Tibial nerve (tissue), 4 donors: ENCODE measurements at regions not wholly inside any gene's neighbourhood (a gene's known extent, or its start where the extent isn't known, plus 50 kb on each side); places are given as distances from the start of the nearest gene placed in this dataset.

Experiments
- DNase-seq, 2 donors: peaks; one replicate each; pipeline ENCODE4 v3.0.0-alpha.2; 2019; ENCODE audit warnings: low spot score in 2 of 2
- H3K27ac ChIP-seq, 4 donors: fragments of 200-600 bp; sonication (generic) in 3 of 4; one replicate each; pipeline ENCODE4 v1.5.1; 2017 to 2019; ENCODE audit warnings: mild to moderate bottlenecking in 1 of 4
- H3K27me3 ChIP-seq, 2 donors: fragments of 200-600 bp; sonication (generic) in 1 of 2; one replicate each; pipeline versions ENCODE4 v1.5.1 to v1.6.0; 2017 to 2019
- H3K36me3 ChIP-seq, 3 donors: fragments of 200-600 bp; sonication (generic); one replicate each; pipeline ENCODE4 v1.5.1; 2018 to 2019
- H3K4me1 ChIP-seq, 4 donors: fragments of 200-600 bp; sonication (generic) in 3 of 4; one replicate each; pipeline ENCODE4 v1.5.1; 2017 to 2019
- H3K4me3 ChIP-seq, 4 donors: fragments of 200-600 bp; sonication (generic) in 3 of 4; one replicate each; pipeline ENCODE4 v1.5.1; 2017 to 2019; ENCODE audit warnings: mild to moderate bottlenecking in 1 of 4, moderate library complexity in 1 of 4
- H3K9me3 ChIP-seq, 4 donors: fragments of 200-600 bp; sonication (generic) in 3 of 4; one replicate each; pipeline ENCODE4 v1.5.1; 2017 to 2019
- CTCF ChIP-seq, 5 experiments: fragments of 200-600 bp in 3 of 5; fragments of 450-650 bp in 2 of 5; sonication (generic) in 3 of 5; IDR thresholded peaks; one replicate each; pipeline ENCODE4 v1.5.1; 2016 to 2019; ENCODE audit warnings: antibody characterized with exemption in 5 of 5, mild to moderate bottlenecking in 3 of 5, moderate library complexity in 2 of 5
- EP300 ChIP-seq, 2 donors: sonication (generic); formaldehyde crosslinking; IDR thresholded peaks; one replicate each; pipeline ENCODE4 v1.6.1; 2017; ENCODE audit warnings: antibody characterized with exemption in 2 of 2, mild to moderate bottlenecking in 1 of 2
- POLR2A ChIP-seq, 2 donors: fragments of 450-650 bp; IDR thresholded peaks; one replicate each; pipeline ENCODE4 v1.6.1; 2017; ENCODE audit warnings: antibody characterized with exemption in 2 of 2, mild to moderate bottlenecking in 2 of 2, moderate library complexity in 2 of 2
- WGBS, 2 donors: methylation state at CpG; one replicate each; pipeline ENCODE4 v1.1.5; 2018; 5-methylcytosine and 5-hydroxymethylcytosine counted together

GRCh38 chr16:20225228-20225733 is 102.0 kb downstream of the GP2 start:
- TF ChIP-seq EP300 (IDR thresholded peaks at IDR 0.05) = no peak
- TF ChIP-seq POLR2A (IDR thresholded peaks at IDR 0.05) = no peak
- no peak for TF ChIP-seq CTCF (IDR thresholded peaks at IDR 0.05)
- H3K9me3 ChIP-seq = peaks cover 0 to 17% (median 0%) of the 10 kb centered on the region in 4 donors
- no peaks in the 10 kb centered on the region for H3K27me3 ChIP-seq
- H3K4me1 ChIP-seq = no peaks in the 10 kb centered on the region
- no peak for DNase-seq
- no peak overlapping the region for H3K4me3 ChIP-seq
- H3K36me3 ChIP-seq = no peaks in the 10 kb centered on the region
- no peak overlapping the region for H3K27ac ChIP-seq
- WGBS, 2 donors = 86% methylated on average over 4 of the region's 4 CpGs

GRCh38 chr16:20221208-20221607 is 106.1 kb downstream of the GP2 start:
- 61 to 72% methylated on average over 6 of the region's 6 CpGs for WGBS, 2 donors
- DNase-seq = no peak
- Histone ChIP-seq H3K36me3 (no peaks in the 10 kb centered on the region), H3K4me3 (no peak overlapping the region), H3K9me3 (peaks cover 0 to 7% (median 0%) of the 10 kb centered on the region in 4 donors), H3K27ac (no peak overlapping the region), H3K4me1 (no peaks in the 10 kb centered on the region), H3K27me3 (no peaks in the 10 kb centered on the region)
- no peak for TF ChIP-seq CTCF (IDR thresholded peaks at IDR 0.05)

DNA sequence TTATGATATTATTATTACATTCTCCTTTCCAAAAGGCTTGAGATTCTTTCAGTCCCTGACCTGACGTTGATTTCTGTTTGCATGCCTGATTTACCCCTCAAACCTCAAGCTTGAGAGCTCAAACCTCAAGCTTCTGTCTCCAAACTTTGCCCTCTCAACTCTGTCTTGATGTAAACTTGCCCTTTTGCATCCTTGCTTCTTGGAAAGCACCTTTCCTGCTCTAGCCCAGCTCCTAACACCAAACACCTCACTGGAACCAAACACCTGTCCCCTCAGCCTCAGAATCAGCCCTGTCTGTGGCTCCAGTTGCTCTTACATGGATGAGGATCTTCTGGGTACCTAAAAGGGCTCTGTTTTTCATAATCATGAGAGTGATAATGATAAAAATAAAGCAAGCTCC is 109.2 kb downstream of the GP2 start:
- Histone ChIP-seq H3K9me3 (peaks cover 0 to 10% (median 0%) of the 10 kb centered on the region in 4 donors), H3K4me1 (no peaks in the 10 kb centered on the region), H3K27ac (no peak overlapping the region), H3K36me3 (no peaks in the 10 kb centered on the region), H3K4me3 (no peak overlapping the region), H3K27me3 (no peaks in the 10 kb centered on the region)
- TF ChIP-seq POLR2A (IDR thresholded peaks at IDR 0.05) (no peak), EP300 (IDR thresholded peaks at IDR 0.05) (no peak), CTCF (IDR thresholded peaks at IDR 0.05) (no peak)
- DNase-seq = no peak
- 74 to 82% methylated on average over 1 of the region's 1 CpG for WGBS, 2 donors

DNA sequence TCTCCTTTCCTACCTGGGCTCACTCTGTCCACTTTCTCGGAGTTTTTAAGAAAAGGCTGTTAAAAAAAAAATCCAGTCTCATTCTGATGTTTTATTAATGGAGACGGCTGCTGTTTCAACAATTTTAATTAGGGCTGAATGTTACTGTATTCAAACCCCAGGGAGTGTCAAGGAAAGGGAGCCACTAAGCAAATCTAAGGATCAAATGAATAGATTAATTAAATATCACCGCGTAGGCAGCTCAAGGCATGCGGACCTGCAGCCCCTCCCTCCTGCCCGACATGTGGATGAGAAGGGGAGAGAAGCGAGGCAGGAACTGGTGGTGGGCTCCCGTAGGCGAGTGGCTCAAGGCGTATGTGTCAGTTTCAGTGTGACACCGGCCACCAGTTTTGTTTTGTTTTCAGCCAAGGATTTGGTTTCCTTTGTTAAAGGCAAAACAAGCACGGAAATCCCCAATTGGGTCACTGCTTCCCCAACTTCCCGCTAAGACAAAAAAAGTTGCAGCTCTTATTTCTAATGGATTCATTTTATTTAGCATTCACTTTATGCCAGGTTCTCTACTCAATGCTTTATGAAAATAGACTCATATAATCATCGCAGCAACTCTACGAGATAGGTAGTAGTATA is 110.6 kb downstream of the GP2 start:
- no peaks in the 10 kb centered on the region for H3K27me3 ChIP-seq
- DNase-seq = no peak
- no peak overlapping the region for H3K27ac ChIP-seq
- no peak overlapping the region for H3K4me3 ChIP-seq
- WGBS, 2 donors = 68 to 73% methylated on average over 15 of the region's 15 CpGs
- TF ChIP-seq POLR2A (IDR thresholded peaks at IDR 0.05) = no peak
- no peak for TF ChIP-seq EP300 (IDR thresholded peaks at IDR 0.05)
- TF ChIP-seq CTCF (IDR thresholded peaks at IDR 0.05) = no peak
- H3K4me1 ChIP-seq = no peaks in the 10 kb centered on the region
- no peaks in the 10 kb centered on the region for H3K36me3 ChIP-seq
- peaks cover 0 to 10% (median 0%) of the 10 kb centered on the region in 4 donors for H3K9me3 ChIP-seq

- WGBS, 2 donors = 25 to 28% methylated on average over 2 of the region's 2 CpGs
- no peak overlapping the region for H3K27ac ChIP-seq
- TF ChIP-seq POLR2A (IDR thresholded peaks at IDR 0.05) (no peak), EP300 (IDR thresholded peaks at IDR 0.05) (no peak), CTCF (IDR thresholded peaks at IDR 0.05) (no peak)
- no peak for DNase-seq
- H3K27me3 ChIP-seq = no peaks in the 10 kb centered on the region
- H3K4me3 ChIP-seq = no peak overlapping the region
- H3K9me3 ChIP-seq = peaks cover 0 to 16% (median 0%) of the 10 kb centered on the region in 4 donors
- H3K36me3 ChIP-seq = no peaks in the 10 kb centered on the region
- H3K4me1 ChIP-seq = no peaks in the 10 kb centered on the region
Measured at GRCh38 chr16:20214401-20214800, 112.9 kb downstream of the GP2 start.
